EH (cell line): ENCODE measurements at regions not wholly inside any gene's neighbourhood (a gene's known extent, or its start where the extent isn't known, plus 50 kb on each side); places are given as distances from the start of the nearest gene placed in this dataset.

Source experiments
- DNase-seq: peaks from one replicate; pipeline ENCODE4 v3.0.0-alpha.2; 2015; ENCODE audit warnings: low read depth

DNA sequence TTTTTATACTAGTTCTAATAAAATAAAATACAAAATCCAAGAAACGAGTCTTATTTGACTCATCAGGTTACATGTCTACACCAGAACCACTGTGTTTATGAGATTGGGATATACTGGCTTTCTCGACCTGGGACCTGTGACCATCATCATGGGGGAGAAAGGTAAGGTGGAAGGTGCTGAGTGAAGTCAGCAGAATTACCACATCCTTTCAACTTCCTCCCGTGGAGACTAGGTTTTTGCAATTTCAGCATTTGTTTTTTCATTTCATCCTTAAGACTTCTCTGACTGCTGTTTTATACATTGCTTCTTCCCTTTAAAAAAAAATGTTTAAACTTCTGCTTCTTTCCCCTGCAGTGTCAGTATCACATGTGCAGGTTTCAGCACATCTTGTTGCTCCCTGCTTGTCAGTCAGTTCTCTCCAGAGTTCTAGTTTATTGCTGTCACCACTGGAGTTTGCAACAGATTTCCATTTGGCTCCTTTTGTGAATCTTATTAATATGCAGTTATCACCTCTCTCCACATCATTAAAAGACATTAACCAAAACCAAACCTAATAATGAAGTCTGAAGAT is 60.4 kb upstream of the HAO2 start:
- DNase-seq: no peak

DNA sequence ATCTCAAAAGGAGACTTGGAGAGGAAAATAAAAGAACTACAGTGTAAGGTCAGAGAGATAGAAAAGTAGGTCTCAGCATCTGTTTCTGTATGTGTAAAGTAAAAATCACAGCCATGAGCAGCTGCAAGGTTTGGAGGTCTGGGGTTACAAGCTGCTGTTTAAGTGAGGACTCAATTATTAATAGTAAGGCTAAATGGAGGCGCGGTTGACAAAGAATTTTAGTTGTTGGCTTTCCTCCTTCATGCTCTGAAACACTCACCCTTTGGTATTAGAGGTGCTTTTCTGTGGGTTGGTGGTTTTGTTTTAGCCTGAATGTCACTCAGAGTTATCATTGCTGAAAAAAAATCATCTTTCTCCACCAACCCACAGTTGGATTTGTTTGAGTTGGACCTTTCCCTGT is 59.8 kb upstream of the HAO2 start:
- no peak for DNase-seq

DNA sequence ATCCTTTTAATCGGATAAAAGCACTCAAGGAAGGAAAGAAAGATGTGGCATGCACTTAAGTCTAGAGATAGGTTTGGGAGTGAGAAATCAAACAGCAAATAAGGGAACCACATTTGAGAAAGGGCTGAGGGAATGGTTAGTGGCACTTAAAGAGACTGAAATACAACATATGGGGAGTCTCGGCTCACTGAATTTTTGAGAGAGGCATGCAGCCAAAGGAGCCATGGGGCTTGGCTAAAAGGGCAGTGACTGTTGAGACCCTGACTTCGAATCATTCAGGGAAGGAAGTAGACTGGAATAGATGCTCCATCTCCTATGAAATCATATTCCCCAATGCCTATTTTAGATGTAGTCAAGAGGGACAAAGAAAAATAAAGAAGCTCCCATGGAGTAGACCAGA is 58.3 kb upstream of the HAO2 start:
- no peak for DNase-seq

DNA sequence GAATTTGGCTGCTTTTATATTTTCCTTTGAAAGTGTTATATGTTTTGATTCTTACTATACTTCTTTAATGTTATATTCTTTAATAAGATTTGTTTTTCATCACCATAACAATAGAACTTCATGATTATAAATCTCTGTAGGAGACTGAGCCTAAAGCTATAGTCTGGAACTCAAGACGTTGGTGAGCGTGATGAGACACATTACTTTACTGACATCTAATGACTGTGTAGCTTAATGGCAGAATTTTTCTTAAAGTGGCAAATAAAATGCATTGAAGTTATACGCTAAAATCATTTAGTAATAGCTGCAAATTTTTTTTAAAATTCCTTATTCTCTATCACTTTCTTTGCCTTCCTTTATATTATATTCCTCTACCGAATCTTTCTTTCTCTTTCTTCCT is 56.1 kb upstream of the HAO2 start:
- DNase-seq: no peak

DNA sequence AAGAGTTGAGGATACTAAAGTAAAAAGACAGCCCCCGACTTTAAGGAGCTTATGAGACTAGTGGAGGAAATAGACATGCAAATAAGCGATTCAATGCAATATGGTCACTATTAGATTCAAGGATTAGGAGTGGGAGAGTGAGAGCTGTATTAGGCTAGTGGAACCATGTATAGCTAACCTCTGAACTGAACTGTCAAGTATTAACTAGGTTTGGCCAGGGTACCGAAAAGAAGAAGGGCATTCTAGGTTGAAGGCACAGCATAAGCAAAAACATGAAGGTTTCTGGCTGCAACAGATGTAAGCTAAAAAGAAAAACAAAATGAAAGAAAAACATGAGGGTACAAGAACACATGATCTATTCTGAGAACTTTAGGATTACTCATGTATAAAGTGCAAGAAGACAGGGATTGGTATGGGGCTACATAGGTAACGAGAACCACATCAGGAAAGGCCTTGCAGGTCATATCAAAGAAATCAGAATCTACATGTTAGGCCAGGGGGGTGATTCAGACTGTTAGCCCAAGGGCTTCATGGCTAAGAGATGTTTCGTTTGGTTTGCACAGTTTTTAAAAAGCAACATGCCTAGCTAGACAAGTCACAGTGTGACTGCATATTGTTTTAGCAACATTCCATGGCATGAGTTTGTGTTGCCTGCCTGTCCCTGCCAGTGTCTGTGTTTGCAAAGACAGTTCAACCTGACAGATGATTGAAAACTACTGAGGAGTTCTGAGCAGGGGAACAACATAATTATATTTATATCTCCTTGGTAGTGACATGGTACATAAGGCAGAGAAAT is 54.4 kb upstream of the HAO2 start:
- no peak for DNase-seq

DNA sequence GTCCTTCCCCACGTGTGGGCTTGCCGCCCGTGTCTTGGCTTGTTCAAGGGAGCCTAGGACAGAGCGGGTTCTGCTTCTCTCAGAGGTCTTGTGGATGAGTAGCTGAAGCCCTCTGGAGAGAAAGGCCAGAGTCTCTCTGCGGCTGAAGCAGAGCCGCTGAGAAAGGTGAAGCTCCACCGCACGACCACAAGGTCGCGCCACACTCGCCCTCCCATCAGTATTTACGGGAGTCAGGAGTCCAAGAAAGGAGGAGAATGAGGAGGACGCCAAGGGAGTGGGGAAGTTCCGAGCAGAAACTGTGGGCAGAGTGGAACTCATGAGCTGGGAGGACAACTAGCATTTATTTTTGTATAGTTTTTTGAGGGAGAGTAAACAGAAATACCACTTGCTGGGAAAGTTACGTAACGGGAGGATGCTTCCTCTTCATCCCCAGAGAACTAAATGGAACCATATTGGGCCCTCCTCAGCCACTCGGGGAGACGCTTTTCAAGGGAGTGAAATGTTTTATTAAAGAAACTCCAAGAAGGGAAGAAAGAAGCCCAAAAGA is 51.6 kb upstream of the HAO2 start:
- no peak for DNase-seq

DNA sequence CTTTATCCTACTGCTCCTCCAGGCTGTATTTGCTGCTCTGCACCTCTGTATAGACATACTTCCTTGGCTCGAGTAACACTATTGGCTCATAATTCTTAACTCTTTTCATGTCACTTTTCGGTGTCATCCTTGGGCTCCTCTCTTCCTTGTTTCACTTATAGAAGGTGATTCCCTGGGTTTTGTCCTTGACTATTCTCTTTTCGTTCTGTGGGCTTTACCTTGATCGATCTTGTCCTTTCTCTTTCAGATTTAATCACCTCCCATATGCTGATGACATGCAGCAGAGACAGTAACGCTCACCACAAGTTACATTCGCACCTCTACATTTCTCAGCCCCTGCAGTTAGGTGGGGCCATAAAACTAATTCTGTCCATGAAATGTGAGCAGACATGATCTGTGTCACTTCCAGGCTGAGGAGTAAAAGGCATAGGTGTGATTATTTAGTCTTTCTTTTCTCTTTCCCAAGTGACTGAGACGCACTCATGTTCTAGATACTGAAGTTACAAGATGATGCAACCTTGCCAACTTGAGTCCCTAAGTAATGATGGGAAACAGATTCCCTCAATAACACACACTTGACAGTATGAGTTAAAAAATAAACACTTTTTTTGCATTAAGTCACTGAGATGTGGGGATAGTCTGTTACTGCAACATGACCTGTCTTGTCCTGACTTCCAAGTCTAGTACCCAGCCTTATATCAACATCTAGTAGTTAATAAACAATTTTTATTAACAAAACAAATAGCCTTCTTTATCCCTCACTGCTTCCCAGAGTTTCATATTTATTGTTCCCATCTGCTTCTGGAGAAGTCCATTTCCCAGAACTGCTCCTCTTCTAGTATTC is 49.9 kb upstream of the HAO2 start:
- no peak for DNase-seq
